ENCODE measurements at regions not wholly inside any gene's neighbourhood (a gene's known extent, or its start where the extent isn't known, plus 50 kb on each side); places are given as distances from the start of the nearest gene placed in this dataset.

DNA sequence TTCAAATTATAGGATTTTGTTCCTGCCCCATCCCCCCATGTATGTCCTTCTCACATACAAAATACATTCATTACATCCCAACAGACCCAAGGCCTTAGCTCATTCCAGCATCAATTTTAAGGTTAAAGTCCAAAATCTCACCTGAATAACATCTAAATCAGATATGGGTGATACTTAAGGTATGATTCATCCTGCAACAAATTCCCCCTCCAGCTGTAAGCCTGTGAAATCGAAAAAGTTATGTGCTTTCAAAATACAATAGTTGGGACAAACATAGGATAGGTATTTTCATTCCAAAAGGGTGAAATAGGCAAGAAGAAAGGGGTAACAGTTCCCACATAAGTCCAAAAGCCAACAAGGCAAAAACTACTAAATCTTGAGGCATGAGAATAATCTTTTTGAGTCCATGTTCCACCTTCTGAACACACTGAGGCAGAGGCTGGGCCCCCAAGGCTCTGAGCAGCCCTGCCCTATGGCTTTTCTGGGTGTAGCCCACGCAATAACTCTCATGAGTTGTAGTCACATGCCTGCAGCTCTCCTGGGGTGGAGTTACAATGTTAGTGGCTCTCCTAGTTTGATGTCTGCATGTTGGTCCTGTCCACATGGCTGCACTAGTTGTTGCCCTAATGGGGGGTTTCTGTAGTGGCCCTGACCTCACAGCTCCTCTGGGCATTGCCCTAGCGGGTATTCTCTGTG is 243.9 kb upstream of the SMARCA2 start:
- H3K9ac ChIP-seq (ENCODE audit: low read length), result no peak overlapping the region
- H3K27me3 ChIP-seq (ENCODE audit: low read length), result no peaks in the 10 kb centered on the region
- H3K9me3 ChIP-seq (ENCODE audit: insufficient read depth, low read length), result no peaks in the 10 kb centered on the region
- no peak overlapping the region for H2AFZ ChIP-seq (ENCODE audit: low read depth, low read length, severe bottlenecking)
- H3K4me2 ChIP-seq (ENCODE audit: low read depth, low read length, poor library complexity, severe bottlenecking), result no peak overlapping the region
- TF ChIP-seq, protein P1, sequence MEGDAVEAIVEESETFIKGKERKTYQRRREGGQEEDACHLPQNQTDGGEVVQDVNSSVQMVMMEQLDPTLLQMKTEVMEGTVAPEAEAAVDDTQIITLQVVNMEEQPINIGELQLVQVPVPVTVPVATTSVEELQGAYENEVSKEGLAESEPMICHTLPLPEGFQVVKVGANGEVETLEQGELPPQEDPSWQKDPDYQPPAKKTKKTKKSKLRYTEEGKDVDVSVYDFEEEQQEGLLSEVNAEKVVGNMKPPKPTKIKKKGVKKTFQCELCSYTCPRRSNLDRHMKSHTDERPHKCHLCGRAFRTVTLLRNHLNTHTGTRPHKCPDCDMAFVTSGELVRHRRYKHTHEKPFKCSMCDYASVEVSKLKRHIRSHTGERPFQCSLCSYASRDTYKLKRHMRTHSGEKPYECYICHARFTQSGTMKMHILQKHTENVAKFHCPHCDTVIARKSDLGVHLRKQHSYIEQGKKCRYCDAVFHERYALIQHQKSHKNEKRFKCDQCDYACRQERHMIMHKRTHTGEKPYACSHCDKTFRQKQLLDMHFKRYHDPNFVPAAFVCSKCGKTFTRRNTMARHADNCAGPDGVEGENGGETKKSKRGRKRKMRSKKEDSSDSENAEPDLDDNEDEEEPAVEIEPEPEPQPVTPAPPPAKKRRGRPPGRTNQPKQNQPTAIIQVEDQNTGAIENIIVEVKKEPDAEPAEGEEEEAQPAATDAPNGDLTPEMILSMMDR (IDR thresholded peaks at IDR 0.05; ENCODE audit: insufficient read depth, low read length, poor library complexity, severe bottlenecking), result no peak
- H3K36me3 ChIP-seq (ENCODE audit: low read length), result no peaks in the 10 kb centered on the region
- H3K4me3 ChIP-seq (ENCODE audit: insufficient read depth, low read length, poor library complexity, severe bottlenecking), result no peak overlapping the region
- no peaks in the 10 kb centered on the region for H4K20me1 ChIP-seq (ENCODE audit: low read depth, low read length)
- no peaks in the 10 kb centered on the region for H3K9me2 ChIP-seq (replicated peaks; ENCODE audit: insufficient read depth, low read length)
- H3K27ac ChIP-seq (ENCODE audit: low read depth, low read length), result no peak overlapping the region
- no peaks in the 10 kb centered on the region for H3F3A ChIP-seq (ENCODE audit: insufficient read depth)
- no peaks in the 10 kb centered on the region for H3K79me2 ChIP-seq (ENCODE audit: insufficient read depth, low read length)

DNA sequence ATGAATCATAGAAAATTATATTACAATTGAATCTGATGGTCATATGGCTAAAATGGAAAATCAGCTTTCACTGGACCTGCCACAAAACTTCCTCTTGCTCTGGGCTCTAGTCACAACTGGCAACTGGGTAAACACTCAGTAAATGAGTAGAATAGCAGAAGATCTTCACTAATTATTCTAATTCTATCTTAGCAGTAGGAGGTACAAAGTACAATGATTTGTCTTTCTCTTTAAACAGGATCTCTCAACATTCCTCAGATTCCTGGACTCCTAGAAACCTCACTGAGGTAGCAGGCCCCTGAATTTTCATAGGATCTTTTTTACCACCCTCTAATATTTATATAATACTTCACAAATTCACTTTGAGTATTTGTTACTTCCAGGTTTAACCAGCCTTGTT is 239.9 kb upstream of the SMARCA2 start:
- Histone ChIP-seq H3K9me3 (ENCODE audit: insufficient read depth, low read length) (no peaks in the 10 kb centered on the region), H3K4me3 (ENCODE audit: insufficient read depth, low read length, poor library complexity, severe bottlenecking) (no peak overlapping the region), H3K9ac (ENCODE audit: low read length) (no peak overlapping the region), H3K27me3 (ENCODE audit: low read length) (no peaks in the 10 kb centered on the region), H4K20me1 (ENCODE audit: low read depth, low read length) (no peaks in the 10 kb centered on the region), H3F3A (ENCODE audit: insufficient read depth) (no peaks in the 10 kb centered on the region), H3K36me3 (ENCODE audit: low read length) (no peaks in the 10 kb centered on the region), H3K27ac (ENCODE audit: low read depth, low read length) (no peak overlapping the region), H2AFZ (ENCODE audit: low read depth, low read length, severe bottlenecking) (no peak overlapping the region), H3K9me2 (replicated peaks; ENCODE audit: insufficient read depth, low read length) (no peaks in the 10 kb centered on the region), H3K79me2 (ENCODE audit: insufficient read depth, low read length) (no peaks in the 10 kb centered on the region), H3K4me2 (ENCODE audit: low read depth, low read length, poor library complexity, severe bottlenecking) (no peak overlapping the region)
- TF ChIP-seq, protein P1 (IDR thresholded peaks at IDR 0.05; ENCODE audit: insufficient read depth, low read length, poor library complexity, severe bottlenecking), result no peak
- TF ChIP-seq EZH2phosphoT487 (conservative IDR thresholded peaks at IDR 0.05; ENCODE audit: low read length), result no peak

DNA sequence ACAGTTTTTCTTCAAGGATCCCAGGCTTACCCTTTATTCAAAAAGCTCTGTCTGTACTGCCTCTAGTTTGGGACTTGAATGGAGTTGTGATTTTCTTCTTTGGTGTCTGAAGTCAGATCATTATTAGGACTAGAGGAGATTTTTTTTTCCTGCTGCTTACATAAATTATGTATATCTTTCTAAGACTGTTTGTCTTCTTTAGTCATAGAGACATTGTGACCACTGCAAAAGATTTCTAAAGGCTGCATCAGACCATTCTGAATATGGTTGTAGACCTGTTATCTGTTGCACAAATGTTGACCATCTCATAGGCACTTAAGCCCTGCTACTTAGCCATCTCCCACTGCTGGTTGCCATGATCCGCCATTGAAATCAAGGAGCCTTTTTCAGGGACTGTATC is 238.5 kb upstream of the SMARCA2 start:
- no peaks in the 10 kb centered on the region for H3K27me3 ChIP-seq (ENCODE audit: low read length)
- no peak for TF ChIP-seq EZH2phosphoT487 (conservative IDR thresholded peaks at IDR 0.05; ENCODE audit: low read length)
- TF ChIP-seq, protein P1 (IDR thresholded peaks at IDR 0.05; ENCODE audit: insufficient read depth, low read length, poor library complexity, severe bottlenecking), result no peak
- no peak overlapping the region for H3K9ac ChIP-seq (ENCODE audit: low read length)
- no peaks in the 10 kb centered on the region for H3K36me3 ChIP-seq (ENCODE audit: low read length)
- no peaks in the 10 kb centered on the region for H4K20me1 ChIP-seq (ENCODE audit: low read depth, low read length)
- H3K27ac ChIP-seq (ENCODE audit: low read depth, low read length), result no peak overlapping the region
- no peaks in the 10 kb centered on the region for H3K79me2 ChIP-seq (ENCODE audit: insufficient read depth, low read length)
- H3K9me2 ChIP-seq (replicated peaks; ENCODE audit: insufficient read depth, low read length), result no peaks in the 10 kb centered on the region
- no peak overlapping the region for H3K4me3 ChIP-seq (ENCODE audit: insufficient read depth, low read length, poor library complexity, severe bottlenecking)
- H3K4me2 ChIP-seq (ENCODE audit: low read depth, low read length, poor library complexity, severe bottlenecking), result no peak overlapping the region
- no peak overlapping the region for H2AFZ ChIP-seq (ENCODE audit: low read depth, low read length, severe bottlenecking)
- no peaks in the 10 kb centered on the region for H3F3A ChIP-seq (ENCODE audit: insufficient read depth)
- H3K9me3 ChIP-seq (ENCODE audit: insufficient read depth, low read length), result no peaks in the 10 kb centered on the region
